Osteocyte (in vitro differentiated cells): ENCODE measurements at regions not wholly inside any gene's neighbourhood (a gene's known extent, or its start where the extent isn't known, plus 50 kb on each side); places are given as distances from the start of the nearest gene placed in this dataset.

Experiments
- DNase-seq: peaks from one replicate; pipeline ENCODE4 v3.0.0; 2021; ENCODE audit warnings: mixed read lengths; ENCODE audit not compliant: unreplicated experiment; ENCODE audit errors: extremely low spot score
- H3K27ac Mint-ChIP-seq: one replicate; pipeline ENCODE4 v1.8.0; 2021; ENCODE audit warnings: mild to moderate bottlenecking, mixed read lengths; ENCODE audit not compliant: unreplicated experiment
- H3K27me3 Mint-ChIP-seq: one replicate; pipeline ENCODE4 v1.8.0; 2021; ENCODE audit warnings: mixed read lengths; ENCODE audit not compliant: unreplicated experiment
- H3K36me3 Mint-ChIP-seq: one replicate; pipeline ENCODE4 v1.8.0; 2021; ENCODE audit warnings: mixed read lengths; ENCODE audit not compliant: unreplicated experiment
- H3K4me1 Mint-ChIP-seq: one replicate; pipeline ENCODE4 v1.8.0; 2021; ENCODE audit warnings: mixed read lengths; ENCODE audit not compliant: unreplicated experiment
- H3K4me3 Mint-ChIP-seq: one replicate; pipeline ENCODE4 v1.8.0; 2021; ENCODE audit warnings: mild to moderate bottlenecking, moderate library complexity, mixed read lengths; ENCODE audit not compliant: unreplicated experiment
- H3K9me3 Mint-ChIP-seq: one replicate; pipeline ENCODE4 v1.8.0; 2021; ENCODE audit warnings: mixed read lengths; ENCODE audit not compliant: unreplicated experiment
- CTCF ChIP-seq: fragments of 200-600 bp; sonication (generic); IDR thresholded peaks from 2 replicates; pipeline ENCODE4 v1.5.0; 2021; ENCODE audit warnings: antibody characterized with exemption, mild to moderate bottlenecking, moderate library complexity

- Mint-ChIP-seq H3K27ac (no peak overlapping the region), H3K9me3 (peaks cover 23% of the 10 kb centered on the region), H3K36me3 (no peaks in the 10 kb centered on the region), H3K4me3 (no peak overlapping the region), H3K4me1 (no peaks in the 10 kb centered on the region), H3K27me3 (no peaks in the 10 kb centered on the region)
- no peak for DNase-seq
- no peak for TF ChIP-seq CTCF
These were observed 734.9 kb upstream of the USP15 start for GRCh38 chr12:61525331-61525730.

GRCh38 chr12:61530456-61530855 lies 729.7 kb upstream of the USP15 start:
- TF ChIP-seq CTCF: no peak
- no peak for DNase-seq
- H3K4me3 Mint-ChIP-seq: no peak overlapping the region
- H3K27me3 Mint-ChIP-seq: no peaks in the 10 kb centered on the region
- H3K4me1 Mint-ChIP-seq: no peaks in the 10 kb centered on the region
- no peak overlapping the region for H3K27ac Mint-ChIP-seq
- H3K36me3 Mint-ChIP-seq: no peaks in the 10 kb centered on the region
- peaks cover 16% of the 10 kb centered on the region for H3K9me3 Mint-ChIP-seq

- no peaks in the 10 kb centered on the region for H3K36me3 Mint-ChIP-seq
These were observed 729.0 kb upstream of the USP15 start for GRCh38 chr12:61531195-61531594.

GRCh38 chr12:61536117-61536516 lies 724.1 kb upstream of the USP15 start:
- H3K4me1 Mint-ChIP-seq: no peaks in the 10 kb centered on the region
- H3K9me3 Mint-ChIP-seq: peaks cover 4% of the 10 kb centered on the region
- DNase-seq: no peak
- TF ChIP-seq CTCF: no peak
- H3K27me3 Mint-ChIP-seq: no peaks in the 10 kb centered on the region
- no peak overlapping the region for H3K27ac Mint-ChIP-seq
- H3K4me3 Mint-ChIP-seq: no peak overlapping the region
- no peaks in the 10 kb centered on the region for H3K36me3 Mint-ChIP-seq

More at GRCh38 chr12:61531195-61531594, 729.0 kb upstream of the USP15 start:
- H3K27me3 Mint-ChIP-seq: no peaks in the 10 kb centered on the region
- no peak overlapping the region for H3K4me3 Mint-ChIP-seq
- no peak overlapping the region for H3K27ac Mint-ChIP-seq
- no peak for TF ChIP-seq CTCF
- DNase-seq: no peak
- H3K4me1 Mint-ChIP-seq: no peaks in the 10 kb centered on the region
- H3K9me3 Mint-ChIP-seq: peaks cover 14% of the 10 kb centered on the region

- TF ChIP-seq CTCF: no peak
These were observed 723.7 kb upstream of the USP15 start for GRCh38 chr12:61536525-61536924.

More at GRCh38 chr12:61536525-61536924, 723.7 kb upstream of the USP15 start:
- no peak for DNase-seq
- no peak overlapping the region for H3K4me3 Mint-ChIP-seq
- H3K9me3 Mint-ChIP-seq: peaks cover 4% of the 10 kb centered on the region
- no peaks in the 10 kb centered on the region for H3K27me3 Mint-ChIP-seq
- no peaks in the 10 kb centered on the region for H3K36me3 Mint-ChIP-seq
- no peaks in the 10 kb centered on the region for H3K4me1 Mint-ChIP-seq
- H3K27ac Mint-ChIP-seq: no peak overlapping the region
